H1 (cell line): ENCODE measurements at regions not wholly inside any gene's neighbourhood (a gene's known extent, or its start where the extent isn't known, plus 50 kb on each side); places are given as distances from the start of the nearest gene placed in this dataset.

Experiments used
- CTCF ChIA-PET: fragments of 300-600 bp; sonication (Branson Sonifier 250); formaldehyde crosslinking; loops from one replicate; lab custom pipeline; 2021; ENCODE audit not compliant: partially characterized antibody; lab: Charles Lee
- POLR2A ChIA-PET: fragments of 300-600 bp; sonication (Branson Sonifier 250); formaldehyde crosslinking; loops from one replicate; lab custom pipeline; 2021; ENCODE audit warnings: inconsistent platforms; ENCODE audit not compliant: partially characterized antibody; lab: Charles Lee
- DNase-seq, 2 experiments: peaks; one replicate each; pipeline versions ENCODE4 v3.0.0 to v3.0.0-alpha.2; 2010 to 2022; ENCODE audit warnings: low spot score in 2 of 2, low read depth in 1 of 2, mixed read lengths in 1 of 2
- FAIRE-seq: peaks from 2 replicates; lab custom pipeline; 2011; peaks lifted over from hg19 to GRCh38; lab: Jason Lieb, UNC
- H2AFZ ChIP-seq: 2 replicates; pipeline ENCODE4 v1.8.1; 2012; ENCODE audit warnings: low read length, inconsistent platforms
- H2AK5ac ChIP-seq: 2 replicates; pipeline ENCODE4 v1.6.1; 2013; ENCODE audit warnings: low read depth, low read length
- H2BK120ac ChIP-seq: replicated peaks from 2 replicates; pipeline ENCODE3; 2013; ENCODE audit warnings: low read depth, low read length, inconsistent platforms
- H2BK12ac ChIP-seq: 2 replicates; pipeline ENCODE4 v1.6.1; 2013; ENCODE audit warnings: low read depth, low read length
- H2BK15ac ChIP-seq: 2 replicates; pipeline ENCODE4 v1.6.1; 2013; ENCODE audit warnings: low read length
- H2BK20ac ChIP-seq: 2 replicates; pipeline ENCODE4 v1.6.1; 2013; ENCODE audit warnings: low read length
- H2BK5ac ChIP-seq: 2 replicates; pipeline ENCODE4 v1.6.1; 2013; ENCODE audit warnings: low read depth, low read length
- H3K14ac ChIP-seq: 2 replicates; pipeline ENCODE4 v1.6.1; 2013; ENCODE audit warnings: inconsistent platforms; ENCODE audit not compliant: insufficient read length
- H3K18ac ChIP-seq: 2 replicates; pipeline ENCODE4 v1.6.1; 2013; ENCODE audit warnings: low read length; ENCODE audit errors: extremely low read depth
- H3K23ac ChIP-seq: 2 replicates; pipeline ENCODE4 v1.6.1; 2013; ENCODE audit warnings: inconsistent platforms; ENCODE audit not compliant: insufficient read length
- H3K23me2 ChIP-seq: 2 replicates; pipeline ENCODE4 v1.6.1; 2013; ENCODE audit warnings: low read depth, low read length
- H3K27ac ChIP-seq: 2 replicates; pipeline ENCODE4 v1.6.1; 2011; ENCODE audit warnings: low read depth, low read length, inconsistent platforms
- H3K27me3 ChIP-seq, 4 experiments: replicated peaks in 1 of 4; 1 replicate in 1 of 4; 2 replicates in 3 of 4; pipeline versions ENCODE4 v1.6.1 to v1.8.1; 2011 to 2013; ENCODE audit warnings: low read length in 3 of 4, mild to moderate bottlenecking in 3 of 4, inconsistent platforms in 2 of 4, mixed read lengths in 2 of 4, moderate library complexity in 1 of 4; ENCODE audit not compliant: control insufficient read depth in 3 of 4, insufficient read depth in 3 of 4; ENCODE audit errors: extremely low read depth in 1 of 4
- H3K36me3 ChIP-seq, 4 experiments: 2 replicates each; pipeline versions ENCODE4 v1.6.1 to v1.8.1; 2011 to 2013; ENCODE audit warnings: mild to moderate bottlenecking in 4 of 4, low read length in 3 of 4, moderate library complexity in 2 of 4, control low read depth in 1 of 4, inconsistent platforms in 1 of 4; ENCODE audit not compliant: insufficient read depth in 4 of 4, control insufficient read depth in 2 of 4
- H3K4ac ChIP-seq: replicated peaks from 2 replicates; pipeline ENCODE3; 2013; ENCODE audit warnings: low read length, low read depth, mixed read lengths, inconsistent platforms; ENCODE audit not compliant: insufficient read length
- H3K4me1 ChIP-seq, 4 experiments: replicated peaks in 1 of 4; 1 replicate in 1 of 4; 2 replicates in 3 of 4; pipeline versions ENCODE4 v1.6.1 to v1.8.1; 2011 to 2013; ENCODE audit warnings: low read length in 3 of 4, inconsistent platforms in 2 of 4, mixed read lengths in 1 of 4; ENCODE audit not compliant: insufficient read depth in 4 of 4, control insufficient read depth in 3 of 4
- H3K4me2 ChIP-seq, 2 experiments: 2 replicates each; pipeline versions ENCODE4 v1.6.1 to v1.8.1; 2011 to 2013; ENCODE audit warnings: low read depth in 2 of 2, low read length in 2 of 2, control low read depth in 1 of 2, inconsistent platforms in 1 of 2, mild to moderate bottlenecking in 1 of 2; ENCODE audit not compliant: insufficient read depth in 1 of 2
- H3K4me3 ChIP-seq, 4 experiments: fragments of 200-600, 300-600 bp in 1 of 4; sonication (generic), shearing (Covaris generic), sonication (Bioruptor Twin) in 1 of 4; 2 replicates each; pipeline versions ENCODE4 v1.5.1 to v1.8.1; 2011 to 2016; ENCODE audit warnings: low read length in 4 of 4, low read depth in 3 of 4, control low read depth in 2 of 4, inconsistent platforms in 2 of 4, mild to moderate bottlenecking in 2 of 4, mixed read lengths in 1 of 4, moderate library complexity in 1 of 4; ENCODE audit not compliant: insufficient read depth in 2 of 4; ENCODE audit errors: extremely low read depth in 1 of 4
- H3K56ac ChIP-seq: replicated peaks from 2 replicates; pipeline ENCODE3; 2013; ENCODE audit warnings: low read depth, mild to moderate bottlenecking, mixed read lengths, low read length, inconsistent platforms; ENCODE audit not compliant: insufficient read length
- H3K79me1 ChIP-seq: 2 replicates; pipeline ENCODE4 v1.6.1; 2013; ENCODE audit warnings: low read depth, low read length, control low read depth
- H3K79me2 ChIP-seq, 2 experiments: 2 replicates each; pipeline versions ENCODE4 v1.6.1 to v1.8.1; 2012 to 2013; ENCODE audit warnings: low read length in 2 of 2, mild to moderate bottlenecking in 2 of 2, inconsistent platforms in 1 of 2; ENCODE audit not compliant: insufficient read depth in 2 of 2, control insufficient read depth in 1 of 2
- H3K9ac ChIP-seq, 4 experiments: replicated peaks in 1 of 4; 1 replicate in 1 of 4; 2 replicates in 3 of 4; pipeline versions ENCODE4 v1.6.1 to v1.8.1; 2011 to 2013; ENCODE audit warnings: low read depth in 3 of 4, low read length in 3 of 4, control low read depth in 2 of 4, mild to moderate bottlenecking in 2 of 4, moderate library complexity in 2 of 4, inconsistent platforms in 1 of 4; ENCODE audit errors: extremely low read depth in 1 of 4
- H3K9me3 ChIP-seq, 2 experiments: 2 replicates each; pipeline versions ENCODE4 v1.6.1 to v1.8.1; 2012 to 2013; ENCODE audit warnings: mild to moderate bottlenecking in 2 of 2, moderate library complexity in 2 of 2, control low read depth in 1 of 2, inconsistent platforms in 1 of 2, low read depth in 1 of 2, low read length in 1 of 2, mixed read lengths in 1 of 2; ENCODE audit not compliant: insufficient read depth in 2 of 2
- H4K20me1 ChIP-seq, 2 experiments: replicated peaks in 1 of 2; 2 replicates each; pipeline versions ENCODE3 to v1.8.1; 2011 to 2013; ENCODE audit warnings: inconsistent platforms in 2 of 2, low read length in 2 of 2, mild to moderate bottlenecking in 1 of 2; ENCODE audit not compliant: insufficient read depth in 2 of 2, control insufficient read depth in 1 of 2
- H4K5ac ChIP-seq: 2 replicates; pipeline ENCODE4 v1.6.1; 2013; ENCODE audit warnings: low read length, low read depth, mixed read lengths, inconsistent platforms; ENCODE audit not compliant: insufficient read length
- H4K8ac ChIP-seq: 2 replicates; pipeline ENCODE4 v1.8.0; 2013; ENCODE audit warnings: mild to moderate bottlenecking, moderate library complexity, low read length, inconsistent platforms; ENCODE audit not compliant: insufficient read depth; ENCODE audit errors: extremely low read depth
- H4K91ac ChIP-seq: replicated peaks from 2 replicates; pipeline ENCODE3; 2013; ENCODE audit warnings: low read length, mixed read lengths, inconsistent platforms; ENCODE audit not compliant: insufficient read length
- CHD2 ChIP-seq: IDR thresholded peaks from 2 replicates; pipeline ENCODE4 v1.6.1; 2012; ENCODE audit warnings: low read length, improper control_type of control experiment
- POU5F1 ChIP-seq: IDR thresholded peaks from 2 replicates; pipeline ENCODE4 v1.6.1; 2011; ENCODE audit warnings: low read depth, mild to moderate bottlenecking, low read length, moderate library complexity
- SAP30 ChIP-seq: fragments of 300-600 bp; sonication (generic); IDR thresholded peaks from 2 replicates; pipeline ENCODE4 v1.7.1; 2012; ENCODE audit warnings: low read length, moderate library complexity, mild to moderate bottlenecking, inconsistent platforms; ENCODE audit not compliant: insufficient read depth, insufficient replicate concordance
- WGBS, 2 experiments: shearing (Covaris generic) in 1 of 2; methylation state at CpG; one replicate each; pipeline versions ENCODE4 v1.1.6 to v1.1.7; 2013 to 2015; ENCODE audit warnings: low lambda C conversion rate in 2 of 2, mixed read lengths in 2 of 2, inconsistent platforms in 1 of 2, low coverage in 1 of 2, missing lambda C conversion rate in 1 of 2; ENCODE audit not compliant: insufficient replicate concordance in 2 of 2, insufficient coverage in 1 of 2, insufficient read length in 1 of 2; ENCODE audit errors: extremely low coverage in 1 of 2, missing lambda C conversion rate in 1 of 2; 5-methylcytosine and 5-hydroxymethylcytosine counted together

GRCh38 chr6:21496706-21497105 is 96.8 kb upstream of the SOX4 start:
- FAIRE-seq (no peak), DNase-seq (no peak)
- CTCF ChIA-PET = interaction anchor here (0.8 to 0.9 kb wide), 2 partner anchors 9 to 91 kb away, joined by 3 to 4 read pairs; no protein-coding TSS in a partner anchor
- Histone ChIP-seq H3K56ac (no peak overlapping the region), H3K14ac (no peak overlapping the region), H4K20me1 (no peaks in the 10 kb centered on the region), H2BK12ac (no peak overlapping the region), H3K23me2 (no peaks in the 10 kb centered on the region), H3K79me2 (no peaks in the 10 kb centered on the region), H3K18ac (no peak overlapping the region), H2BK120ac (no peak overlapping the region), H4K91ac (no peak overlapping the region), H2BK5ac (no peak overlapping the region), H3K4me3 (no peak overlapping the region), H3K23ac (no peak overlapping the region), H4K5ac (no peak overlapping the region), H3K36me3 (no peaks in the 10 kb centered on the region), H3K27ac (no peak overlapping the region), H2BK20ac (no peak overlapping the region), H2AK5ac (no peak overlapping the region), H4K8ac (no peak overlapping the region), H3K9me3 (no peaks in the 10 kb centered on the region), H3K9ac (no peak overlapping the region), H3K4me1 (no peaks in the 10 kb centered on the region), H2BK15ac (no peak overlapping the region), H3K4ac (no peak overlapping the region), H2AFZ (no peak overlapping the region), H3K27me3 (no peaks in the 10 kb centered on the region), H3K79me1 (no peaks in the 10 kb centered on the region), H3K4me2 (no peak overlapping the region)
- 90% methylated on average over 2 of the region's 2 CpGs; no CpG with 5 or more reads in 1 of the 2 experiments for WGBS, 2 experiments
- POLR2A ChIA-PET = no interaction called here
- no peak for TF ChIP-seq SAP30
- TF ChIP-seq POU5F1 = no peak
- no peak for TF ChIP-seq CHD2
